H1 (cell line): ENCODE measurements at regions not wholly inside any gene's neighbourhood (a gene's known extent, or its start where the extent isn't known, plus 50 kb on each side); places are given as distances from the start of the nearest gene placed in this dataset.

Experiments
- CBX5 ChIP-seq: fragments of 300-800, 300-1000 bp; sonication (generic); IDR thresholded peaks from 2 replicates; pipeline ENCODE4 v1.7.1; 2016; ENCODE audit warnings: antibody characterized with exemption, low read length, low read depth
- CHD2 ChIP-seq: IDR thresholded peaks from 2 replicates; pipeline ENCODE4 v1.6.1; 2012; ENCODE audit warnings: low read length, improper control_type of control experiment
- CTCF ChIP-seq, 3 experiments: IDR thresholded peaks; 1 replicate in 2 of 3; 2 replicates in 1 of 3; pipeline versions ENCODE4 v1.5.1 to v1.6.1; 2011; ENCODE audit warnings: low read length in 3 of 3, mild to moderate bottlenecking in 3 of 3, inconsistent platforms in 2 of 3, low read depth in 1 of 3, moderate library complexity in 1 of 3; ENCODE audit not compliant: insufficient read depth in 1 of 3; ENCODE audit errors: control extremely low read depth in 1 of 3
- EP300 ChIP-seq, 2 experiments: IDR thresholded peaks; 1 replicate in 1 of 2; 2 replicates in 1 of 2; pipeline ENCODE4 v1.6.1; 2011 to 2012; ENCODE audit warnings: low read depth in 2 of 2, low read length in 2 of 2, mild to moderate bottlenecking in 2 of 2, borderline replicate concordance in 1 of 2, inconsistent platforms in 1 of 2, moderate library complexity in 1 of 2
- JUN ChIP-seq: IDR thresholded peaks from 2 replicates; pipeline ENCODE4 v1.6.1; 2011; ENCODE audit warnings: low read depth, mild to moderate bottlenecking, improper control_type of control experiment, low read length
- RXRA ChIP-seq: IDR thresholded peaks from 2 replicates; pipeline ENCODE4 v1.6.1; 2011; ENCODE audit warnings: low read depth, mild to moderate bottlenecking, low read length, moderate library complexity; ENCODE audit not compliant: insufficient read depth
- SP4 ChIP-seq: IDR thresholded peaks from 2 replicates; pipeline ENCODE4 v1.6.1; 2012; ENCODE audit warnings: low read length, inconsistent platforms
- TF ChIP-seq, protein P1 (sequence below): IDR thresholded peaks from 2 replicates; pipeline ENCODE4 v1.6.1; 2012; ENCODE audit warnings: low read length, inconsistent platforms

GRCh38 chr14:89675590-89675989 lies 258.6 kb upstream of the FOXN3 start:
- TF ChIP-seq EP300 (IDR thresholded peaks at IDR 0.05; ENCODE audit: borderline replicate concordance in 1 of 2, low read depth in 2 of 2, low read length in 2 of 2) (no peak), JUN (no peak), CHD2 (no peak), CTCF (IDR thresholded peaks at IDR 0.05; ENCODE audit: control extremely low read depth in 1 of 3, insufficient read depth in 1 of 3, low read depth in 1 of 3, low read length in 3 of 3) (no peak), CBX5 (no peak), RXRA (no peak), SP4 (no peak)
- TF ChIP-seq, protein P1, sequence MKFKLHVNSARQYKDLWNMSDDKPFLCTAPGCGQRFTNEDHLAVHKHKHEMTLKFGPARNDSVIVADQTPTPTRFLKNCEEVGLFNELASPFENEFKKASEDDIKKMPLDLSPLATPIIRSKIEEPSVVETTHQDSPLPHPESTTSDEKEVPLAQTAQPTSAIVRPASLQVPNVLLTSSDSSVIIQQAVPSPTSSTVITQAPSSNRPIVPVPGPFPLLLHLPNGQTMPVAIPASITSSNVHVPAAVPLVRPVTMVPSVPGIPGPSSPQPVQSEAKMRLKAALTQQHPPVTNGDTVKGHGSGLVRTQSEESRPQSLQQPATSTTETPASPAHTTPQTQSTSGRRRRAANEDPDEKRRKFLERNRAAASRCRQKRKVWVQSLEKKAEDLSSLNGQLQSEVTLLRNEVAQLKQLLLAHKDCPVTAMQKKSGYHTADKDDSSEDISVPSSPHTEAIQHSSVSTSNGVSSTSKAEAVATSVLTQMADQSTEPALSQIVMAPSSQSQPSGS, result no peak
